22Rv1 (cell line): ENCODE measurements at regions not wholly inside any gene's neighbourhood (a gene's known extent, or its start where the extent isn't known, plus 50 kb on each side); places are given as distances from the start of the nearest gene placed in this dataset.

Source experiments
- H3K27ac ChIP-seq: fragments of 450-650 bp; 2 replicates; pipeline ENCODE4 v1.5.1; 2017
- ZFX ChIP-seq: fragments of 450-650 bp; IDR thresholded peaks from 2 replicates; pipeline ENCODE4 v1.6.1; 2017; ENCODE audit warnings: antibody characterized with exemption, borderline replicate concordance
- TF ChIP-seq, protein P1 (sequence below): fragments of 450-650 bp; IDR thresholded peaks from 2 replicates; pipeline ENCODE4 v1.5.1; 2017; ENCODE audit warnings: mild to moderate bottlenecking

DNA sequence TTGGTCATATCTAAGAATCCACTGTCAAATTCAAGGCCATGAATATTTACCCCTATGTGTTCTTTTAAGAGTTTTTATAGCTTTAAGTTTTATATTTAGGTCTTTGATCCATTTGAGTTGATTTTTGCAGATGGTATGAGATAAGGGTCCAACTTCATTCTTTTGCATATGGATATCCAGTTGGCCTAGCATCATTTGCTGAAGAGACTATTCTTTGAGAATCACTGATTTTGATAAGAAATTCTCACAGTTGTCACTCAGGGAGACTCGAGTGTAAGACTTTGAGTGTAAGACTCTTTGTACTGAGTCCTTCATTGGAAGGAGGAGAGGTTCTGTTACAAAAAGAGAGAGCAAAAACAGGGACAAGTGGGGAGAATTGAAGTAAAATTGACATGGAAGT lies 74.8 kb downstream of the CBLL2 start:
- no peak overlapping the region for H3K27ac ChIP-seq
- no peak for TF ChIP-seq ZFX
- TF ChIP-seq, protein P1, sequence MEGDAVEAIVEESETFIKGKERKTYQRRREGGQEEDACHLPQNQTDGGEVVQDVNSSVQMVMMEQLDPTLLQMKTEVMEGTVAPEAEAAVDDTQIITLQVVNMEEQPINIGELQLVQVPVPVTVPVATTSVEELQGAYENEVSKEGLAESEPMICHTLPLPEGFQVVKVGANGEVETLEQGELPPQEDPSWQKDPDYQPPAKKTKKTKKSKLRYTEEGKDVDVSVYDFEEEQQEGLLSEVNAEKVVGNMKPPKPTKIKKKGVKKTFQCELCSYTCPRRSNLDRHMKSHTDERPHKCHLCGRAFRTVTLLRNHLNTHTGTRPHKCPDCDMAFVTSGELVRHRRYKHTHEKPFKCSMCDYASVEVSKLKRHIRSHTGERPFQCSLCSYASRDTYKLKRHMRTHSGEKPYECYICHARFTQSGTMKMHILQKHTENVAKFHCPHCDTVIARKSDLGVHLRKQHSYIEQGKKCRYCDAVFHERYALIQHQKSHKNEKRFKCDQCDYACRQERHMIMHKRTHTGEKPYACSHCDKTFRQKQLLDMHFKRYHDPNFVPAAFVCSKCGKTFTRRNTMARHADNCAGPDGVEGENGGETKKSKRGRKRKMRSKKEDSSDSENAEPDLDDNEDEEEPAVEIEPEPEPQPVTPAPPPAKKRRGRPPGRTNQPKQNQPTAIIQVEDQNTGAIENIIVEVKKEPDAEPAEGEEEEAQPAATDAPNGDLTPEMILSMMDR: no peak

DNA sequence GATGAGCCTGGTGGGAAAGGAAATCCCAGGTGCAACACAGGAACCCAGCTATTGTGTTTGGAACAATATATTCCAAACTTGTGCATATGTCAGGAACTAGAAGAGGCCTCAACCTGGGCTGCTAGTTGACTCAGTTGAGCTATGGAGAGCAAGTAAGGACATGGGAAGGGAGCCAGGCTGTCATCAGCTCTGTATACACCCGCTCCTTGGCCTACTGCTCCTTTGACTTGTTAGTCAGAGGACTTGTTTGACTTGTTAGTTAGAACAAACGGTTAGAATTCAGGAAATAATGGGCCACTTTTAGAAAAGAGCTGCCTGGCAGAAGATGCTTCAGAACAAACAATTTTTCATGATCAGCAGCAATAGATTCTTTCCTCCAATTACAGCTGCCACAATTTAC lies 76.4 kb downstream of the CBLL2 start:
- no peak for TF ChIP-seq ZFX
- TF ChIP-seq, protein P1: no peak
- H3K27ac ChIP-seq: no peak overlapping the region

DNA sequence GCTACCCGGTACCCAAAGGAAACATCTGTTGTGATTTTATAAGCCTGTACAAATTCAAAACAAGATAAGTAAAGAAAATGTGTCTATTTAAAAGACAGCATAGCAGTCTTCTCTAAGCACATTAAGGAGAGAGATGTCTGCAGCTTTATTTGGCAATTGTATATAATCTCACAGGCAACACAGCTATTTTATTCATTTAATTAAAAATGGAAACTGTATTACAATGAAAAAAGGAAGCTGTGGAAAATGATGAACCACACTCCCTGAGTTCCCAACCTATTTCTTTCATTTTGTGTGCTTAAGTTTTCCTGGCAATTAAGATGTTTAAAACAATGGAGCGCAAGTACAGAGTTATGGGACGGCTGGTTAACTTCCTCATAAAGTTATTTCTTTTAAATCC lies 78.4 kb downstream of the CBLL2 start:
- TF ChIP-seq ZFX: no peak
- TF ChIP-seq, protein P1: no peak
- H3K27ac ChIP-seq: no peak overlapping the region

DNA sequence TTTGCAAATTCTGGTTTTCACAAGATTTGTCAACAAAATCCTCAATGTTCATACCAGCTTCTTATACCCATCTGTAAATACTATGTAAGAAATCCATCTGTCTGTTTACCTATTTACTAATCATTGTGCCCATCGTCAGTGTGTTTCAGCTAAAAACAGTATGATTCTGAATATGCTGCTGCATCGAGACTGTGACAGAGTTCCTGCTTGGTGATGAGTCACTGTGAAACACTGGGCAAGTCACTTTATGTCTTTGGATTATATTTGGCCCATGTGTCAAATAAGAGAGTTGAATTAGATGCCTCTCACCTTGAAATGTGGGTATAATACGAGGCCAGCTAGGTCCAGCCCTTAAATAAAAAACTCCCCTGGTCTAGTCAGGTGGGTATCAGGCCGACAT lies 79.3 kb downstream of the CBLL2 start:
- no peak overlapping the region for H3K27ac ChIP-seq
- no peak for TF ChIP-seq ZFX
- TF ChIP-seq, protein P1: no peak

DNA sequence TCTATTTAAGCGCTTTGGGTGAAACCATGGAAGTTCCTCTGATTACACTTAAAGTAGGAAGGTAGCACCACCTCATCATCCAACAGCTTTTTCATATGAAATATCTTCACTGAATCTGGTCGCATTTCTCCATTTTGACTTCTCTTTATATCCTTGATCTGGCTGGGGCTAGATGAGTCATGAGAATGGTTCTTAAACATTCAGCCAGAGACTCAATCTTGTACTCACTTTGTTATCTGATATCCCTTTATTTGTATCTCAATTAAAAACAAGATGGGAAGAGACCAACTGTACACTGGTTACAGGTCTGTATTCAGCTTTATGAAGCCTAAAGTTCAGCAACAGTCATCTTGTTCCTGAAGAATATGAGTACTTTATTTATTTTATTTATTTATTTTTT lies 84.9 kb downstream of the CBLL2 start:
- H3K27ac ChIP-seq: no peak overlapping the region
- no peak for TF ChIP-seq ZFX
- TF ChIP-seq, protein P1: no peak

DNA sequence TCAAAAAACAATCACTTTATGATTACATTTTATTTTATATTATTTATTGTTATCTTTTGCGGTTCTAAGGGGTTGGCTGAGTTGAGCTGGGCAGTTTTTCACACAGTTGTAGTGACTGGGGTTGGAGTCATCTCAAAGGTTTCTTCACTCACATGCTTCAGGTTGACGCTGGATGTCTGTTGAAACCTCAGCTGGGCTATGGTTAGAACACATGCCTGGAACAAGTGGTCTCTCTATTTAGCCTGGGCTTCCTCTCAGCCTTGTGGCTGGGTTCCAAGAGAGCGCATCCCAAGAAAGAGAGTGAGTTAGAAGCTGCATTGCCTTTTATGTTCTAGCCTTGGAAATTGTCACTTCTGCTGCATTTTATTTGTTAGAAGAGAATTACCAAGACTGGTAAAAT lies 87.4 kb downstream of the CBLL2 start:
- H3K27ac ChIP-seq: no peak overlapping the region
- no peak for TF ChIP-seq ZFX
- TF ChIP-seq, protein P1: no peak

DNA sequence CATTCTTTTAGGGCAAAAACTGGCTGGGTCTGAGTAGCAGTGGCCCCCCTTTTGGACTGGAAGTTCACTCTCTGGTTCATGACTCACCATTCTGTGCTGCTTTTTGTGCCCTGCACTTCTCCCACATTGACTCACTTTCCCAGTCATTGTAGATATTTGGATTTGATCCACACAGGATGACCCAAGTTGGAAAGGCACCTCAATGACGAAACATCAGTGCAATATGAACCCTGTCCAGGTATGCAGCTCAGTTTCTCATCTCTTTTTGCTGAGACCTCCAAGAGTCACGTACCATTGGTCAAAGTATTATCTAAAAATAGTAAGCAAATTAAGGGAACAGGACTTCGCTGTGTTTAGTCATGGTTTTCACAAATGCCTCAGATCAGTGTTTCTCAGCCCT lies 92.7 kb downstream of the CBLL2 start:
- no peak for TF ChIP-seq ZFX
- TF ChIP-seq, protein P1: no peak
- no peak overlapping the region for H3K27ac ChIP-seq
